HG02798 (cell line): ENCODE measurements at regions not wholly inside any gene's neighbourhood (a gene's known extent, or its start where the extent isn't known, plus 50 kb on each side); places are given as distances from the start of the nearest gene placed in this dataset.
"Not testable (repeated sequence)": the region's sequence is repeated elsewhere in the genome, so short reads cannot be mapped to it uniquely, and the experiment has no call there.

ENCODE experiments used
- ATAC-seq: cut with Tn5 transposase; IDR thresholded peaks from one replicate; pipeline ENCODE4 v1.9.1; 2021; ENCODE audit warnings: mild to moderate bottlenecking; ENCODE audit not compliant: unreplicated experiment, poor library complexity

- no peak for ATAC-seq
Measured at GRCh38 chr18:22067109-22067508, 102.3 kb upstream of the GATA6 start.

DNA sequence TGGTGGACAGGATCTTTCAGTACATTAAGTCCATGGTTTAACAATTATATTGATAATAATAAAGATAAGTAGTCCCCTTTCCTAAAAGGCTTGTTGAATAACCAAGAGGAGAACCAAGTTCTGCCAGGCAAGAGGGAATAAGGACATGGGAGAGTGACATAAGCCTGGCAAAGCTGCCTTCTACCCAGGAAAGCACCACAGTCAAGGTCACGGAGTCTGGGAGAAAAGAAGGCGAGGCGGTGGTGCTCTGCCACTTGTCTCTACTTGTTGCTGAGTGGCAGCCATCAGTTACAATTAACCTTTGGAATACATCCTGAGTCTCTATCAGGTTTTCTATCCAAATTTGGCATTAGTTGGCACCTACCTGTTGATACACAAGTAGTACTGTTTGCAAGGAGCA is 101.7 kb upstream of the GATA6 start:
- no peak for ATAC-seq

DNA sequence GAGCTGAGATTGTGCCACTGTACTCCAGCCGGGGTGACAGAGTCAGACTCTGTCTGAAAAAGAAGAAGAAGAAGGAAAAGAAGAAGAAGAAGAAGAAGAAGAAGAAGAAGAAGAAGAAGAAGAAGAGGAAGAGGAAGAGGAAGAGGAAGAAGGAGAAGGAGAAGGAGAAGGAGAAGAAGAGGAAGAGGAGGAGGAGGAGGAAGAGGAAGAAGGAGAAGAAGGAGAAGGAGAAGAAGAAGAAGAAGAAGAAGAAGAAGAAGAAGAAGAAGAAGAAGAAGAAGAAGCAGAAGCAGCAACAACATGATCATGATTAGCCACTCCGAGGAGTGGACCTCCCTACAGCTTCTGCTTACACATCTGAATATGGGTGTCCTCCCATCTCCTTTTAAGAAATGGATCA is 100.6 kb upstream of the GATA6 start:
- ATAC-seq, result not testable (repeated sequence)

- no peak for ATAC-seq
Measured at GRCh38 chr18:22069916-22070315, 99.5 kb upstream of the GATA6 start.

DNA sequence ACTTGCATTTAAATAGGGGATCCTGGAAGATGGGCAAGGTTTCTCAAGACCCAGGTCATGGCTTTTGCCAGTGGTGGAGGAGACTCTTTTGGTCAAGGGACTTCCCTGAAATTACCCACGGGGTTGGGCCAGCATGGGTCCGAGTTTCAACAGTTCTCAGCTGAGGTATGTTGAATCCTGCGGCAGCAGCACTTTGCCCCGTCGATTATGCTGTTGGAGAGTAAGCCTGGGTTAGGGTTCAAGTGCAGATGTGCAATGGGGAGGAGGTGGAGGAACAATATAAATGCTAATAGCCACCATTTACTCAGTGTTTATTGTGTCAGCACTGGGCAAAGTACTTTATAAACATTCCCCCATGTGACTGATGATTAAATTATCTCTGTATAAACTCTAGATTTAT is 96.0 kb upstream of the GATA6 start:
- no peak for ATAC-seq

- ATAC-seq, result no peak
Measured at GRCh38 chr18:22074282-22075070, 94.9 kb upstream of the GATA6 start.

GRCh38 chr18:22080035-22080434 is 89.4 kb upstream of the GATA6 start:
- ATAC-seq, result no peak

DNA sequence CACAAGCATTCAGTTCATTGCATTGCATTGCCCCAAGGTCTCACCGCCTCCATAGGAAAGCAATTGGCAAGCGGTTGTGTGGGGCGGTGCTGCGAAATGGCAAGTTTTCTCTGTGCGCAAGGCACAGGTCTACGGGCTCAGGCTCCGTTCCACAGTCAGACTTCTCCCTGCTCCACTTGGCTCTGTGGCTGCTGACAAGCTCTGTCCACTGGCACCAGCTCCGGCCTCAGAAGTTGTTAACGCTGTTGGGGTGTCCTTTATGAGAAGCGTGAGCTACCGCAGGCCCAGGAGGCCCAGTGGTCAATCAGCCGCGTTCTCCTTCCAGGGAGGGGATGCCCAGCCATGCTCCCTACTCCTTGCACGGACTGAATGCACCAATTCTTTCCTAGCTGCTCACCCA is 87.0 kb upstream of the GATA6 start:
- ATAC-seq, result no peak

- no peak for ATAC-seq
Measured at GRCh38 chr18:22084547-22084946, 84.8 kb upstream of the GATA6 start.

DNA sequence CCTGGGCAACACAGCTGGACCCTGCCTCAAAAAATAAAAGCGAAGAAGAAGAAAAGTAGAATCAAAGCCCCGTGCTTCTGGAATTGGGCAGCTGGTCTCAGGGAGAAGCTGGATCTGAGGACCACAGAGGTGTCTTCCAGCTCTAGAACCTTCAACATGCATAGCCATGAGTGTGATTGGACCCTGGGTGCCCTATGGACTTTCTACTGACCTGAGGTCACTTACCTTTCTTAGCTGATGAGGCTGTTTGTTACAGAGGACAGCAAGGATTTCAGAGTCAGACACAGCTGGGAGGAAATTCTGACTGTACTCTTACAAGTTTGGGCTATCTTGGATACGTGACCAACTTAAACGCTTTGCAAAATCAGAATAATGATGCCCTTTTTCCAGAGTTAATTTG is 82.4 kb upstream of the GATA6 start:
- ATAC-seq, result no peak

GRCh38 chr18:22088029-22088428 is 81.4 kb upstream of the GATA6 start:
- ATAC-seq, result no peak

DNA sequence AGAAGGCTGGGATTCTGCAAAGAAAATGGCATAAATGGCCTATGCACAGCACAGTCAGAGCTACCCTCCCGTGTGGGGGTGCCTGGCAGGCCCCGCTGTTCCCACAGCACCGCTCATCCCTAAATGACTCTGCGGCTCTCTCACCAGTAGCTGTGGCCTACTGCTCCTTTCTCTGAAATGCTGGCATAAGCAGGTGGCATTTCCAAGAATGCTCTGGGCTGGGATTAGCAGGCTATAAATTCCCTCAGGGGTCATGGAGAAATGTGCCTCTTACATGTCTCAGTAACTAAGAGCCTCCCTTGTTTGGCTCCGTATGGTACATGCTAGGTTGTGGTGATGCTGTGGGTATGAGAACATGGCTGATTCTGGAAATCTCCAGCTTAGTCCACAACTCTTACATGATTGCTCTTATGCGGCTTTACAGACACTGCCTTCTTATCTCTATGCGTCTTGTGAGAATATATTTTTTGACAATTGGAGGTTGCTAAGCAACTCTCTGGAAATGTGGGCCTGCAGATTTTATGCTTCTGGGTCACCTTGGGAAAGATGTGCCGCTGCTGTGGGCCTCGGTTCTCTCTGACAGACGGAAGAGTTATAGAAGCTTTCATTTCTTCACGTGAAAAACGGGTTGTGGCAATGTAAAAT is 80.3 kb upstream of the GATA6 start:
- no peak for ATAC-seq

DNA sequence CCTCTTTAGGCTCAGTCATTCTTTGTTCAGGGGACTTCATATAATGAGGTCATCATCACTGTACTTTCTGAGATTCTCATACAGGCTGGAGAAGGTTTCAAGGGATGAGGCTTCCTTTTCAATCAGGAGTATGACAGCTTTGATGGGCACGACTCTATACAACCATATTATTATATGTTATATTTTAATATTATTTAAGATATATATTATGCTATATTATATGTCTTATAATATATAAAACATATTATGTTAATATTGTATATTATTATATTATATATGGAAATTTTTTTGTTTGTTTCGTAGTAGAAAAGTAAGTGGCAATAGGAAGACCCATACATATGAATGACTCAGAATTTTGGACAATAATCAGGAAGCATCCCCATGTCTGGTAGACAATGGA is 78.0 kb upstream of the GATA6 start:
- ATAC-seq, result no peak

GRCh38 chr18:22093731-22094357 is 75.5 kb upstream of the GATA6 start:
- no peak for ATAC-seq

GRCh38 chr18:22094358-22094734 is 75.0 kb upstream of the GATA6 start:
- no peak for ATAC-seq

- ATAC-seq, result no peak
Measured at GRCh38 chr18:22098563-22098989, 70.8 kb upstream of the GATA6 start.

DNA sequence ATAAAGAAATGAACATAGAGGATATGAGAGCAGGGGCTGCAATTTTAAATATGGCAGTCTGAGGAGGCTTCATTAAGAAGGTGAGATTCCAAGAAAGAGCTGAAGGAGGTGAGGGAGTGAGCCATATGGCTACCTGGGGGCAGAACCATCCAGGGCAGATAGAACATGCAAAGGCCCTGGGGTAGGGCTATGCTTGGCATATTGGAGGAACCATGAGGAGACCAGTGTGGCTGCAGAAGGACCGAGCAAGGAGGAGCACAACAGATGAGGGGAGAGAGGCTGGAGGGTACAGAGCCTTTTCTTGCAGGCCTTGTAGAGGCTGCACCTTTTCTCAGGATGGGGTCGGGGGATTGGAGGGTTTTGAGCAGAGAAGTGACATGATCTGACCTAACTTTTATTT is 69.5 kb upstream of the GATA6 start:
- no peak for ATAC-seq

- no peak for ATAC-seq
Measured at GRCh38 chr18:22101731-22102130, 67.7 kb upstream of the GATA6 start.

GRCh38 chr18:22102953-22103646 is 66.3 kb upstream of the GATA6 start:
- no peak for ATAC-seq

GRCh38 chr18:22103647-22104031 is 65.8 kb upstream of the GATA6 start:
- ATAC-seq, result no peak
